ENCODE measurements at regions not wholly inside any gene's neighbourhood (a gene's known extent, or its start where the extent isn't known, plus 50 kb on each side); places are given as distances from the start of the nearest gene placed in this dataset.

DNA sequence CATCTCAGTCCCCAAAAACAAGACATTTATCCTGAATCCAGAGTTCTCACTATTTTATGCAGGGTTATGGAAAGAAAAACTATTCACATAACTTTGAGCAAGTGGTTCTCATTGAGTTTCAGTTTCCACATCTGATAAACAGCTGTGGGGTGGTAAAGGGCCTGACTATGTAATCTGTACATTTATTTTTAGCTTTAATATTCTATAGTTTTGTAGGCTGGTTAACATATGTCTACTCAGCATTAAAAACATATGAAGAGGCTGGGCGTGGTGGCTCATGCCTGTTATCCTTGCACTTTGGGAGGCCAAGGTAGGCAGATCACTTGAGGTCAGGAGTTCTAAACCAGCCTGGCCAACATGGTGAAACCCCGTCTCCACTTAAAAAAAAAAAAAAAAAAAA is 301.5 kb upstream of the CCNG1 start:
- TF ChIP-seq EZH2phosphoT487 (IDR thresholded peaks at IDR 0.05; ENCODE audit: low read depth, severe bottlenecking, unreplicated experiment) = no peak
- TF ChIP-seq, protein P1, sequence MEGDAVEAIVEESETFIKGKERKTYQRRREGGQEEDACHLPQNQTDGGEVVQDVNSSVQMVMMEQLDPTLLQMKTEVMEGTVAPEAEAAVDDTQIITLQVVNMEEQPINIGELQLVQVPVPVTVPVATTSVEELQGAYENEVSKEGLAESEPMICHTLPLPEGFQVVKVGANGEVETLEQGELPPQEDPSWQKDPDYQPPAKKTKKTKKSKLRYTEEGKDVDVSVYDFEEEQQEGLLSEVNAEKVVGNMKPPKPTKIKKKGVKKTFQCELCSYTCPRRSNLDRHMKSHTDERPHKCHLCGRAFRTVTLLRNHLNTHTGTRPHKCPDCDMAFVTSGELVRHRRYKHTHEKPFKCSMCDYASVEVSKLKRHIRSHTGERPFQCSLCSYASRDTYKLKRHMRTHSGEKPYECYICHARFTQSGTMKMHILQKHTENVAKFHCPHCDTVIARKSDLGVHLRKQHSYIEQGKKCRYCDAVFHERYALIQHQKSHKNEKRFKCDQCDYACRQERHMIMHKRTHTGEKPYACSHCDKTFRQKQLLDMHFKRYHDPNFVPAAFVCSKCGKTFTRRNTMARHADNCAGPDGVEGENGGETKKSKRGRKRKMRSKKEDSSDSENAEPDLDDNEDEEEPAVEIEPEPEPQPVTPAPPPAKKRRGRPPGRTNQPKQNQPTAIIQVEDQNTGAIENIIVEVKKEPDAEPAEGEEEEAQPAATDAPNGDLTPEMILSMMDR (IDR thresholded peaks at IDR 0.05; ENCODE audit: poor library complexity) = no peak
